Mesenchymal stem cell (in vitro differentiated cells and primary cell): ENCODE measurements at regions not wholly inside any gene's neighbourhood (a gene's known extent, or its start where the extent isn't known, plus 50 kb on each side); places are given as distances from the start of the nearest gene placed in this dataset.

Source experiments
- DNase-seq: peaks from one replicate; pipeline ENCODE4 v3.0.0-alpha.2; 2013
- H2AFZ ChIP-seq: one replicate; pipeline ENCODE4 v1.6.1; 2013; ENCODE audit warnings: low read depth, mild to moderate bottlenecking, control low read depth, inconsistent platforms, low read length, moderate library complexity
- H2AK5ac ChIP-seq: 2 replicates; pipeline ENCODE4 v1.6.1; 2013; ENCODE audit warnings: low read length, moderate library complexity, mild to moderate bottlenecking, inconsistent platforms; ENCODE audit not compliant: severe bottlenecking
- H2BK120ac ChIP-seq: one replicate; pipeline ENCODE4 v1.6.1; 2013; ENCODE audit warnings: low read depth, mild to moderate bottlenecking, inconsistent platforms, low read length, moderate library complexity
- H2BK12ac ChIP-seq, 2 experiments: one replicate each; pipeline ENCODE4 v1.6.1; 2013; ENCODE audit warnings: inconsistent platforms in 2 of 2, low read length in 2 of 2, mild to moderate bottlenecking in 2 of 2, moderate library complexity in 2 of 2, control low read depth in 1 of 2
- H2BK15ac ChIP-seq: one replicate; pipeline ENCODE4 v1.6.1; 2013; ENCODE audit warnings: mild to moderate bottlenecking, low read depth, inconsistent platforms; ENCODE audit not compliant: poor library complexity, severe bottlenecking
- H2BK5ac ChIP-seq: 2 replicates; pipeline ENCODE4 v1.6.1; 2013; ENCODE audit warnings: low read depth, mild to moderate bottlenecking, low read length, control low read depth, inconsistent platforms; ENCODE audit not compliant: poor library complexity, severe bottlenecking
- H3K14ac ChIP-seq, 2 experiments: one replicate each; pipeline ENCODE4 v1.6.1; 2013; ENCODE audit warnings: inconsistent platforms in 2 of 2, low read length in 2 of 2, control low read depth in 1 of 2, mild to moderate bottlenecking in 1 of 2, moderate library complexity in 1 of 2
- H3K18ac ChIP-seq, 2 experiments: one replicate each; pipeline ENCODE4 v1.6.1; 2013; ENCODE audit warnings: inconsistent platforms in 2 of 2, low read length in 2 of 2, control low read depth in 1 of 2, low read depth in 1 of 2, mild to moderate bottlenecking in 1 of 2
- H3K23ac ChIP-seq, 2 experiments: one replicate each; pipeline ENCODE4 v1.6.1; 2013; ENCODE audit warnings: inconsistent platforms in 2 of 2, low read length in 2 of 2, mild to moderate bottlenecking in 2 of 2, moderate library complexity in 2 of 2, control low read depth in 1 of 2
- H3K27ac ChIP-seq: 2 replicates; pipeline ENCODE4 v1.5.1; 2013; ENCODE audit warnings: mild to moderate bottlenecking, moderate library complexity, low read length, control low read depth, inconsistent platforms; ENCODE audit not compliant: poor library complexity, severe bottlenecking
- H3K27me3 ChIP-seq, 2 experiments: 2 replicates each; pipeline versions ENCODE4 v1.6.1 to v1.7.0; 2013; ENCODE audit warnings: low read length in 2 of 2, mild to moderate bottlenecking in 2 of 2, moderate library complexity in 2 of 2, control low read depth in 1 of 2, inconsistent platforms in 1 of 2; ENCODE audit not compliant: control insufficient read depth in 1 of 2, insufficient read depth in 1 of 2
- H3K36me3 ChIP-seq, 2 experiments: 2 replicates each; pipeline versions ENCODE4 v1.6.1 to v1.7.0; 2013; ENCODE audit warnings: low read length in 2 of 2, control low read depth in 1 of 2, inconsistent platforms in 1 of 2, low read depth in 1 of 2, mild to moderate bottlenecking in 1 of 2; ENCODE audit not compliant: insufficient read depth in 2 of 2, control insufficient read depth in 1 of 2
- H3K4ac ChIP-seq, 2 experiments: one replicate each; pipeline ENCODE4 v1.6.1; 2013; ENCODE audit warnings: inconsistent platforms in 2 of 2, low read length in 2 of 2, mild to moderate bottlenecking in 2 of 2, moderate library complexity in 2 of 2, control low read depth in 1 of 2, low read depth in 1 of 2
- H3K4me1 ChIP-seq: 2 replicates; pipeline ENCODE4 v1.6.1; 2013; ENCODE audit warnings: low read depth, low read length, control low read depth; ENCODE audit not compliant: control insufficient read depth, insufficient read depth
- H3K4me2 ChIP-seq: 2 replicates; pipeline ENCODE4 v1.6.1; 2013; ENCODE audit warnings: low read length, mild to moderate bottlenecking, inconsistent platforms; ENCODE audit not compliant: poor library complexity, severe bottlenecking
- H3K4me3 ChIP-seq, 2 experiments: 2 replicates each; pipeline versions ENCODE4 v1.5.1 to v1.7.0; 2013; ENCODE audit warnings: low read length in 2 of 2, mild to moderate bottlenecking in 2 of 2, control low read depth in 1 of 2, low read depth in 1 of 2; ENCODE audit not compliant: insufficient read depth in 1 of 2
- H3K79me1 ChIP-seq: replicated peaks from 2 replicates; pipeline ENCODE4 v1.6.1; 2013; ENCODE audit warnings: mild to moderate bottlenecking, control low read depth, low read length, inconsistent platforms; ENCODE audit not compliant: poor library complexity, severe bottlenecking
- H3K9ac ChIP-seq: 2 replicates; pipeline ENCODE4 v1.7.0; 2013; ENCODE audit warnings: mild to moderate bottlenecking, low read length, moderate library complexity
- H3K9me3 ChIP-seq: 2 replicates; pipeline ENCODE4 v1.7.0; 2013; ENCODE audit warnings: mild to moderate bottlenecking, low read length; ENCODE audit not compliant: control insufficient read depth
- H4K8ac ChIP-seq: one replicate; pipeline ENCODE4 v1.6.1; 2013; ENCODE audit warnings: inconsistent platforms, mild to moderate bottlenecking, low read length, moderate library complexity
- H4K91ac ChIP-seq: one replicate; pipeline ENCODE4 v1.6.1; 2013; ENCODE audit warnings: mild to moderate bottlenecking, low read length, inconsistent platforms
- WGBS: methylation state at CpG from one replicate; pipeline ENCODE4 v1.1.7; 2013; ENCODE audit warnings: mixed read lengths; 5-methylcytosine and 5-hydroxymethylcytosine counted together

DNA sequence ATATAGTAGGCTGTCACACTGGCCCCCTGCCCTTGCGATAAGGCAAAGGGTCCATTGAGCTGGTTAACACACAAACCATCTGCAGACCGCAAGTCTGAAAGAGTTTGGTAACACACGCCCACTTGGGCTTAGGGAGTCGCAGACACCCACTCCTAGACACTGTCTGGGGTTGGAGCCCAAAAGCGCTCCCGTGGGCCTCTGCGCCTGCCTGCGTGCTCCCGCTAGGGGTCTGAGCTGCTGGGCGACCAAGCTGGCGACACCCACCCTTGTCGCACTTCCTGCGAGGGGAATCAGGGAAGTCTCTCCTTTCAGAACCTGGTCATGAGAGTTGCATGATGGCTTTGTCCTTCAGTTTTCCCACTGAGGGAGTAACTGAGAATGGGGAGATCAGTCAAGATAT lies 653.0 kb downstream of the HTR1B start:
- H2AFZ ChIP-seq: no peak overlapping the region
- H3K18ac ChIP-seq: no peak overlapping the region
- no peak overlapping the region for H3K9ac ChIP-seq
- H3K23ac ChIP-seq: no peak overlapping the region
- H3K14ac ChIP-seq: no peak overlapping the region
- H3K9me3 ChIP-seq: peaks cover 6% of the 10 kb centered on the region
- no peak overlapping the region for H2BK120ac ChIP-seq
- no peak overlapping the region for H3K4ac ChIP-seq
- no peak overlapping the region for H4K91ac ChIP-seq
- H3K4me3 ChIP-seq: no peak overlapping the region
- no peak overlapping the region for H3K4me2 ChIP-seq
- no peak overlapping the region for H4K8ac ChIP-seq
- H3K79me1 ChIP-seq: no peaks in the 10 kb centered on the region
- no peak overlapping the region for H2AK5ac ChIP-seq
- no peaks in the 10 kb centered on the region for H3K4me1 ChIP-seq
- no peak overlapping the region for H3K27ac ChIP-seq
- DNase-seq: no peak
- no peaks in the 10 kb centered on the region for H3K36me3 ChIP-seq
- H2BK5ac ChIP-seq: no peak overlapping the region
- 98% methylated on average over 12 of the region's 13 CpGs for WGBS
- H2BK12ac ChIP-seq: no peak overlapping the region
- H2BK15ac ChIP-seq: peak overlapping the region; percentile 48
- H3K27me3 ChIP-seq: no peaks in the 10 kb centered on the region

DNA sequence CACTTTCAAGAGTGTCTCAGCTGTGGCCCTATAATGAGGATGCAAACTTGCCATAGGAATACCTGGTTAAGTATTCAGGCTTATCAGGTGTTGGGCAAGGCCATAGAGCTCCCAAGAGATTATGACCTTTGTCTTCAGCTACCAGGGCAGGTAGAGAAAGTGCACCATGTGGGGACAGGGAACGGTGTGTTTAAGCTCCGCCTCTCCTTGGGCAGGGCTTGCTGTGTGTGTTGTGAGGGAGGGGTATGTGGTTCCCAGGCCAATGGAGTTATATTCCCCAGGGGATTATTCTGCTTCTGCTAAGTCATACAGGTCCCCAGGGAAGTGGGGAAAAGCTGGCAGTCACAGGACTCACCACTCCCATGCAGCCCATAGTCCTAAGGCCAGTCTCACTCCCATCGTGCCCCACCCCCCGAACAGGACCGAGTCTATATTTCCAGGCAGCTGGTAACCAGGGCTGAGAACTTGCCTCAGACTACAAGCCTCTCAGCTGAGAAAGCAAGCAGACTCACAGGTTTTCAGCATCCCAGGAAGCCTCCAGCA lies 660.2 kb downstream of the HTR1B start:
- WGBS: 85% methylated on average over 5 of the region's 5 CpGs
- no peak overlapping the region for H2AFZ ChIP-seq
- H3K36me3 ChIP-seq: no peaks in the 10 kb centered on the region

DNA sequence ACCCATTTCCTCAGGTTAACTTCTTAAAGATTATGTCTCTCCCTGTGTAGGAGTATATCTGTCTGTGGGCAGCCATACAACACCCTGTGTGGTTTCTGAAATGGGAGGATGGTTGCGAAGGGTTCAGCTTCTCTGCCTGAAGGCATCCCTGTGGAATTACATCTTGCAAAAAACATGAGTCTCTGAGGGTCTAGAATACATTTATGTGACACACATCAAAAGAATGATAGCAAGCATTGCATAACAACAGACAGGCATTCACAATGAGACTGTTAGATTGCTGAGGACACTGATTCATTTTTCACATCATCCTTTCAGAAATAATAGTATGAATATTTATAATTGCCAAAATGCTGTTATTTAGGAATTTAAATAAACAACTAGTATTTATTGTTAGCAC lies 670.9 kb downstream of the HTR1B start:
- Histone ChIP-seq H3K14ac (no peak overlapping the region), H3K23ac (no peak overlapping the region), H4K8ac (no peak overlapping the region), H3K4ac (no peak overlapping the region), H2BK12ac (no peak overlapping the region), H3K36me3 (no peaks in the 10 kb centered on the region), H2AK5ac (no peak overlapping the region), H3K18ac (no peak overlapping the region), H4K91ac (no peak overlapping the region), H3K4me1 (no peaks in the 10 kb centered on the region), H3K9me3 (peaks cover 2% of the 10 kb centered on the region), H2AFZ (no peak overlapping the region), H3K27ac (no peak overlapping the region), H2BK120ac (no peak overlapping the region), H2BK5ac (no peak overlapping the region), H2BK15ac (no peak overlapping the region), H3K9ac (no peak overlapping the region), H3K79me1 (no peaks in the 10 kb centered on the region), H3K4me3 (no peak overlapping the region), H3K4me2 (no peak overlapping the region), H3K27me3 (no peaks in the 10 kb centered on the region)
- WGBS: 100% methylated on average over 1 of the region's 1 CpG
- peak; percentile 6 for DNase-seq

More for the DNA sequence above, 660.2 kb downstream of the HTR1B start:
- no peak overlapping the region for H3K23ac ChIP-seq
- no peak overlapping the region for H3K9ac ChIP-seq
- no peak overlapping the region for H2AK5ac ChIP-seq
- no peak overlapping the region for H2BK5ac ChIP-seq
- no peak overlapping the region for H3K4me2 ChIP-seq
- H3K27ac ChIP-seq: no peak overlapping the region
- no peak overlapping the region for H4K8ac ChIP-seq
- no peak overlapping the region for H2BK120ac ChIP-seq
- DNase-seq: no peak
- H3K79me1 ChIP-seq: no peaks in the 10 kb centered on the region
- no peaks in the 10 kb centered on the region for H3K27me3 ChIP-seq
- no peak overlapping the region for H2BK12ac ChIP-seq
- H3K4ac ChIP-seq: no peak overlapping the region
- H4K91ac ChIP-seq: no peak overlapping the region
- H3K4me3 ChIP-seq: no peak overlapping the region
- H3K4me1 ChIP-seq: no peaks in the 10 kb centered on the region
- H2BK15ac ChIP-seq: no peak overlapping the region
- no peak overlapping the region for H3K18ac ChIP-seq
- no peak overlapping the region for H3K14ac ChIP-seq
- H3K9me3 ChIP-seq: no peaks in the 10 kb centered on the region

DNA sequence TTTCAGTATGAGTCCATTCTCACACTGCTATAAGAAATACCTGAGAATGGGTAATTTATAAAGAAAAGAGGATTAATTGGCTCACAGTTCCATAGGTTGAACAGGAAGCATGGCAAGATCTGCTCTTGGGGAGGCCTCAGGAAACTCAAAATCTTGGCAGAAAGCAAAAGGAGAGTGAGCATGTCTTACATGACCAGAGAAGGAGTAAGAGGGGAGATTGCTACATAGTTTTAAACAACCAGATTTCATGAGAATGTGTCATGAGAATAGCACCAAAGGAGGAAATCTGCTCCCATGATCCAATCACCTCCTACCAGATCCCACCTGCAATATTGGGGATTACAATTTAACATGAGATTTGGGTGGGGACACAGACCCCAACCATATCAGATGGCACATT lies 672.4 kb downstream of the HTR1B start:
- no peak overlapping the region for H4K91ac ChIP-seq
- H2BK5ac ChIP-seq: no peak overlapping the region
- H3K27ac ChIP-seq: no peak overlapping the region
- no peaks in the 10 kb centered on the region for H3K4me1 ChIP-seq
- H2BK120ac ChIP-seq: no peak overlapping the region
- no peaks in the 10 kb centered on the region for H3K79me1 ChIP-seq
- no peak for DNase-seq
- H2BK15ac ChIP-seq: no peak overlapping the region
- no peak overlapping the region for H2BK12ac ChIP-seq
- H3K4me2 ChIP-seq: no peak overlapping the region
- no peaks in the 10 kb centered on the region for H3K36me3 ChIP-seq
- H3K4ac ChIP-seq: no peak overlapping the region
- H3K18ac ChIP-seq: no peak overlapping the region
- H3K23ac ChIP-seq: no peak overlapping the region
- no peaks in the 10 kb centered on the region for H3K27me3 ChIP-seq
- H2AK5ac ChIP-seq: no peak overlapping the region
- no peak overlapping the region for H3K14ac ChIP-seq
- H2AFZ ChIP-seq: no peak overlapping the region
- H3K9ac ChIP-seq: no peak overlapping the region
- no peaks in the 10 kb centered on the region for H3K9me3 ChIP-seq
- no peak overlapping the region for H3K4me3 ChIP-seq
- no peak overlapping the region for H4K8ac ChIP-seq
